ENCODE measurements at regions not wholly inside any gene's neighbourhood (a gene's known extent, or its start where the extent isn't known, plus 50 kb on each side); places are given as distances from the start of the nearest gene placed in this dataset.

DNA sequence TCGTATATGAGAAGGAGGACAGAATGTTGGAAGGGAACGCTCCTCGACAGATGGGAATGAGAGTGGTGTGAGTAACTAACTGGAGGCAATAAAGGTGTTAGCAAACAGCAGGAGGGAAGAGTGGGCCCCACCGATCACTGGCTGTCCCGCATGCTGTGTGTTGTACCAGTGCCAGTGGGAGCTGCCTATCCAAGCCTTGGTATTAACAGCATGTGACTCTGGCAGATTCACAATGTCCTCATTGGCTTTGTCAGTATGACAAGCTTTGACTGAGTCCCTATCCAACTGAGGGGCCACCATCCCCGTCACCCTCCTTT, 188.3 kb downstream of the NRIP1 start:
- TF ChIP-seq, protein P1, sequence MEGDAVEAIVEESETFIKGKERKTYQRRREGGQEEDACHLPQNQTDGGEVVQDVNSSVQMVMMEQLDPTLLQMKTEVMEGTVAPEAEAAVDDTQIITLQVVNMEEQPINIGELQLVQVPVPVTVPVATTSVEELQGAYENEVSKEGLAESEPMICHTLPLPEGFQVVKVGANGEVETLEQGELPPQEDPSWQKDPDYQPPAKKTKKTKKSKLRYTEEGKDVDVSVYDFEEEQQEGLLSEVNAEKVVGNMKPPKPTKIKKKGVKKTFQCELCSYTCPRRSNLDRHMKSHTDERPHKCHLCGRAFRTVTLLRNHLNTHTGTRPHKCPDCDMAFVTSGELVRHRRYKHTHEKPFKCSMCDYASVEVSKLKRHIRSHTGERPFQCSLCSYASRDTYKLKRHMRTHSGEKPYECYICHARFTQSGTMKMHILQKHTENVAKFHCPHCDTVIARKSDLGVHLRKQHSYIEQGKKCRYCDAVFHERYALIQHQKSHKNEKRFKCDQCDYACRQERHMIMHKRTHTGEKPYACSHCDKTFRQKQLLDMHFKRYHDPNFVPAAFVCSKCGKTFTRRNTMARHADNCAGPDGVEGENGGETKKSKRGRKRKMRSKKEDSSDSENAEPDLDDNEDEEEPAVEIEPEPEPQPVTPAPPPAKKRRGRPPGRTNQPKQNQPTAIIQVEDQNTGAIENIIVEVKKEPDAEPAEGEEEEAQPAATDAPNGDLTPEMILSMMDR (conservative IDR thresholded peaks at IDR 0.05 in 1 of 2, IDR thresholded peaks at IDR 0.05 in 1 of 2; ENCODE audit: low read depth in 1 of 2, low read length in 2 of 2): no peak
- no peak for TF ChIP-seq EZH2 (IDR thresholded peaks at IDR 0.05; ENCODE audit: low read length, missing control alignments)

All from fibroblast of lung (primary cell).